GM21526 (cell line): ENCODE measurements at regions not wholly inside any gene's neighbourhood (a gene's known extent, or its start where the extent isn't known, plus 50 kb on each side); places are given as distances from the start of the nearest gene placed in this dataset.
"Not testable (repeated sequence)": the region's sequence is repeated elsewhere in the genome, so short reads cannot be mapped to it uniquely, and the experiment has no call there.

Experiments
- ATAC-seq: cut with Tn5 transposase; IDR thresholded peaks from one replicate; pipeline ENCODE4 v1.9.1; 2021; ENCODE audit warnings: moderate library complexity; ENCODE audit not compliant: unreplicated experiment, low FRiP score

- ATAC-seq, result no peak
These were observed 270.6 kb downstream of the PCDH20 start for GRCh38 chr13:61144834-61145593.

GRCh38 chr13:61144301-61144700, 271.3 kb downstream of the PCDH20 start:
- no peak for ATAC-seq

GRCh38 chr13:61142506-61142905, 273.1 kb downstream of the PCDH20 start:
- no peak for ATAC-seq

DNA sequence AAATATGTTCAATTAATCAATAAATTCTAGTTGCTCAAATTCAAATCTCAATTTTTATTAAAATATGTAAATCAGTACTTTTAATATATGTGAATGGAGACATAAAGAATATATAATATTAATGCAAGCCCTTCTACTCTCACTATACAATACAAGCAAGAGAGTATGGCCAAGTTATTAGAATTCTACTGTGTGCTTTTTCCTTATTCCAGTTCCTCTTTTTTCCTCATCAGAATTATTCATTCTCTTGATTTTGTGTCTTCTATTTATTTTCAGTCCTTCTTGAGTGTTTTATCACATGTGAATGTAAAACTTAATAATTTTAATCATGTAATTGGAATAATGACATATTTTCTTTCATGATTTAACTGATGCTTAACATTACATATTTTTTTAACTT, 276.8 kb downstream of the PCDH20 start:
- ATAC-seq, result no peak

DNA sequence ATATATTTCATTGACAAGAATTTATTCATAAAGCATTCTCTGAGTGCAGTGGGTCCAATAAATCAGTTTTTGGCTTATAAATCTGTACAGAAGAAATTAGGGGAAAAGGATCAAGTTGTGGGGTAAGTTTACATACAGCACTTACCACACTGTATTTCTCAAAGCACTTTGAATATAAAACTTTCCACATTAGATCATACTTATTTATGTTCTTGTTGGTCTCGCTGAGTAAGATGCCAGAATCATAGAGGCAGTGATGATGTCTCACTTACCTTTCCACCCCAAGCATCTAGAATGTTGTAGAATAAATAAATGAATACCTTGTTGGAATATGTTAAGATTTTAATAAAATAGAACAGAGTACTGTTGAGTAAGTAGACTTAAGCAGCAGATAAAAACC, 279.1 kb downstream of the PCDH20 start:
- ATAC-seq, result no peak

DNA sequence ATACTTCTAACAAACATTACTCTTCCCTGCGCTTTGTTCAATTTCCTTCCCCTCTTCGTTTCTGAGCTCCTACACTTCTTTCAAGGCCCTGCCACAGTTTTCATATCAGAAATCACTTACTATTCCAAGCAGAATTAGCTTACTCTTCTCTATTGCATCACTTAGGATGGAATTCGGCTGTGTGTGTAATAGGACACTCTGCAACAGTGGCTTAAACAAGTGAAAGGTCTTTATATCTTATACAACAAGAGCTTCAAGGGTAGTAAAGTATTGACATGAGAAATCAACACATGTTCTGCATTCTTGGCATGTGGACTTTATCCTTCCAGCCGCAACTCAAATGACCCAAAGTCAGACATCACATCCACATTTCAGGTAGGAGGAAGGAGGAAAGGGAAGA, 279.6 kb downstream of the PCDH20 start:
- ATAC-seq, result no peak

- no peak for ATAC-seq
These were observed 280.1 kb downstream of the PCDH20 start for GRCh38 chr13:61135583-61135982.

GRCh38 chr13:61128850-61129645, 286.6 kb downstream of the PCDH20 start:
- no peak for ATAC-seq

GRCh38 chr13:61123538-61124289, 291.9 kb downstream of the PCDH20 start:
- ATAC-seq, result no peak

DNA sequence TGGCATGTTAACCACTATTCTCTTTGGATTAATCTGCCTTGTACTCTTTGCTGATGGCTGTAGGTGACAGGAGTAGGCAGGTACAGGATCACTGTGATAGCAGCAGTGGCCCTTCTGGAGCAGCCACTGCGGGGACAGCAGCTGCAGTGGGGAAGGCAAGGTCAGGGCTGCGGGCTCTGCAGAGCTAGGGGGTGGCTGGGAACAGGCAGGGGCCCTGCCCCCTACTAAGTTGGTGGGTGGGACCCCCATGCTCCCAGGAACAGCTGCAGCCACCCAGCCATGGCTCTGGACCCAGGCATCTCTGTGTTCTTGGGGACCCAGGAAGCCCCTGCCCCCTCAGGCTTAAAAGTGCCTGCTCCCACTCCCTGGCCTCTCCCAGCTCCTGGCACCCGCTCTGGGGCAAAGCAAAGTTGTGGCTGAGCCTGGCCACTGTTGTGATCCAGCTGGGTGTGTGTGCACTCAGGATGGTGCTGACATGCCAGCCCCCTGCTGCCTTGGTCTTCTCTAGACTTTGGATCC, 302.4 kb downstream of the PCDH20 start:
- ATAC-seq, result no peak

DNA sequence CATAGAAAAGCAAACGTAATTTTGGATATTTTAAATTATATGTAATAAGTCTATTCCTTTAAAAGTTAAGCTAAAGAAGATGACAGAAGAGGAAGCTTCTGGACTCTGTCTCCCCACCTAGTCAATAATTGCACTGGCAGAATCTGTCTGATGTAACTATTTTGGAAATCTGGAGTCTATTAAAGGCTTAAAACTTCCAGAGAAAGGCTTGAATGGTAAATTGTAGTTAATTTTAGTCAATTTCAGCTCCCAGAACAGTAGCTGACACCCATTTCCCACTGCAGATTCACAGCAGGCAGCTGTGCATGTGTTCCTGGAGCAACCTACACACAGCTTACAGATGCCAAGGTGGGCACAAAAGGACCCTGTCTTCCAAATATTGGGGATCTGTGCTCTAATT, 304.1 kb downstream of the PCDH20 start:
- no peak for ATAC-seq

GRCh38 chr13:61110732-61111131, 304.9 kb downstream of the PCDH20 start:
- no peak for ATAC-seq

GRCh38 chr13:61109741-61110140, 305.9 kb downstream of the PCDH20 start:
- no peak for ATAC-seq

- ATAC-seq, result no peak
These were observed 307.7 kb downstream of the PCDH20 start for GRCh38 chr13:61107989-61108388.

DNA sequence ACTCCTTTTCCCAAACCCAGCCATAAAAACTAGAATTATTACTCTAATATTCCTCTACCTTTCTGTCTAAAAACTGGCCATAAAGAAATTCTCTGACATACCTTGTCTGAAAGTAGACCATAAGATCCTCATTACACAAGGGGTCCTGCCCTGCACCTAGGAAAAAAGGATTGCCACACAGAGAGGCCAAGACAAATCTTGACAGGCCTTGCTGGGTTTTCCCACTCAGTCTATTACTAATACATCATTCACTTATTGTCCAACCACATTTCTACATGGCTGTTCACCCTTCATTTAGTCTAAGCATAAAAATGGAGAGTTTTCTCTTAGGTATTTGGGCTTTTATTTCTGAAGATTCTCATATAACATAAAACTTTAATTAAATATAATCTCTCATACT, 319.8 kb downstream of the PCDH20 start:
- no peak for ATAC-seq

DNA sequence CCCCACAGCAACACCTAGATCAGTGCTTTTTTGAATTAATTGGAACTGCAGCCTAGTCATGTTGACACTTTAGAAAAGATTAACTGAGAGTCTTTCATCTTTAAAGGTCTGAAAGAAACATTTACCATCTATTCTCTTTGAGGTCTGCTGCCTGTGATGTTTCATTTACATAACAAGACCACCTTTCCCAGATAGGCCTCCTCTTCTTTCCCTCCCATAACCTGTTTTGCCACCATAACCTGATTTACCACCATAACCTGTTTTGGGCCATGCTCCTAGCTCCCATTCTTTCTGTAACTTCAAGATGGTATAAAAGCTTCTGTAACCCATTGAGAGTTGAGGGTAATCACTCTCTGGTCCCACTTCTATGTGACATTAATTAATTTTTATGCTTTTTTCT, 320.8 kb downstream of the PCDH20 start:
- no peak for ATAC-seq

DNA sequence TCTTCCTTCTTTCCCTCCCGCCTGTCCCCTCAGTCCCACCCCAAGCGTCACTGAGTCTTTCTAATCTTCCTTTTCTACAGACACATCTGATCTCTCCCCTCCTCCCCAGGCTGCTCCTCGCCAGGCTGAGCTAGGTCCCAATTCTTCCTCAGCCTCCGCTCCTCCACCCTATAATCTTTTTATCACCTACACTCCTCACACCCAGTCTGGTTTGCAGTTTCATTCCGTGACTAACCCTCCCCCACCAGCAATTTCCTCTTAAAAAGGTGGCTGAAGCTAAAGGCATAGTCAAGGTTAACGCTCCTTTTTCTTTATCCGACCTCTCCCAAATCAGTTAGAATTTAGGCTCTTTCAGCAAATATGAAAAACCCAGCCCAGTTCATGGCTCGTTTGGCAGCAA, 325.8 kb downstream of the PCDH20 start:
- ATAC-seq, result not testable (repeated sequence)

GRCh38 chr13:61086087-61086486, 329.6 kb downstream of the PCDH20 start:
- ATAC-seq, result no peak

GRCh38 chr13:61084988-61085387, 330.7 kb downstream of the PCDH20 start:
- ATAC-seq, result no peak

GRCh38 chr13:61078976-61079770, 336.5 kb downstream of the PCDH20 start:
- no peak for ATAC-seq
